DOHH2 (cell line): ENCODE measurements at regions not wholly inside any gene's neighbourhood (a gene's known extent, or its start where the extent isn't known, plus 50 kb on each side); places are given as distances from the start of the nearest gene placed in this dataset.

ENCODE experiments used
- CTCF ChIP-seq: fragments of 200-600 bp; sonication (generic); IDR thresholded peaks from one replicate; pipeline ENCODE4 v1.5.1; 2014; ENCODE audit warnings: antibody characterized with exemption, mild to moderate bottlenecking, low read depth, low read length; ENCODE audit not compliant: poor library complexity, severe bottlenecking
- EZH2phosphoT487 ChIP-seq: fragments of 200-600 bp; sonication (generic); IDR thresholded peaks from 2 replicates; pipeline ENCODE4 v1.6.1; 2017; ENCODE audit warnings: borderline replicate concordance, mild to moderate bottlenecking, antibody characterized with exemption, low read length, moderate library complexity, mixed read lengths

- TF ChIP-seq EZH2phosphoT487, result no peak
- TF ChIP-seq CTCF, result no peak
Observed at GRCh38 chr4:106864231-106864630, 171.9 kb downstream of the DKK2 start.
